Thoracic aorta (tissue), 2 donors: ENCODE measurements at regions not wholly inside any gene's neighbourhood (a gene's known extent, or its start where the extent isn't known, plus 50 kb on each side); places are given as distances from the start of the nearest gene placed in this dataset.

Experiments
- ATAC-seq: fragments of 150-250 bp; one replicate; pipeline ENCODE4 v1.8.0; 2017; ENCODE audit warnings: low read depth; ENCODE audit not compliant: insufficient number of reproducible peaks, low FRiP score
- DNase-seq: peaks from one replicate; pipeline ENCODE4 v3.0.0-alpha.2; 2020; ENCODE audit warnings: low spot score
- H3K27ac ChIP-seq, 2 donors: fragments of 200-600 bp; sonication (generic); 1 replicate in 1 of 2; 2 replicates in 1 of 2; pipeline ENCODE4 v1.5.1; 2016; ENCODE audit warnings: mild to moderate bottlenecking in 2 of 2, moderate library complexity in 2 of 2
- H3K27me3 ChIP-seq: fragments of 200-600 bp; sonication (generic); replicated peaks from 2 replicates; pipeline ENCODE4 v1.6.0; 2016; ENCODE audit warnings: mild to moderate bottlenecking; ENCODE audit not compliant: insufficient read depth
- H3K36me3 ChIP-seq: fragments of 200-600 bp; sonication (generic); one replicate; pipeline ENCODE4 v1.5.1; 2016
- H3K4me1 ChIP-seq, 2 donors: fragments of 200-600 bp; sonication (generic); 1 replicate in 1 of 2; 2 replicates in 1 of 2; pipeline versions ENCODE4 v1.5.1 to v1.6.0; 2016; ENCODE audit warnings: low read depth in 2 of 2, mild to moderate bottlenecking in 1 of 2; ENCODE audit not compliant: control insufficient read depth in 1 of 2
- H3K4me3 ChIP-seq: fragments of 200-600 bp; sonication (generic); 2 replicates; pipeline ENCODE4 v1.5.1; 2016; ENCODE audit warnings: mild to moderate bottlenecking
- H3K9me3 ChIP-seq: fragments of 200-600 bp; sonication (generic); 2 replicates; pipeline ENCODE4 v1.5.1; 2016
- TF ChIP-seq, protein P1 (sequence below): fragments of 200-600 bp; sonication (generic); IDR thresholded peaks from one replicate; pipeline ENCODE4 v1.5.1; 2019; ENCODE audit warnings: antibody characterized with exemption

DNA sequence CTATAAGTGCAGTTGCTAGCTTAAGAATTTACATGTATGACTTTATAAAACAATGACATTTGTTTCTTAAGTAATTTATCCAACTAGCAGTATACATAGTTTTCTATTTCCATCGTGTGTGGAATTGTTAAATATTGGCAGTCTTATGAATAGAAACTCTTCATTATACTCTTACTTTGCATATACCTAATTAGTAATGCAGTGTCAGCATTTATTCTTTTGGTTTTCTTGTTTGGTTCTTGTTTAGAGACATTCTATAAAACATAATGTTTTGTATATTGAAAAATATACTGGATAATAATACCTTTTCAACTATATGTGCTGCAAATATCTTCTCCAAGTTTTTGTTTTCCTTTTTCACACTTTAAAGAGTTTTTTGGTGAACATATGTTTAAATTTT is 760.2 kb downstream of the VGLL3 start:
- TF ChIP-seq, protein P1, sequence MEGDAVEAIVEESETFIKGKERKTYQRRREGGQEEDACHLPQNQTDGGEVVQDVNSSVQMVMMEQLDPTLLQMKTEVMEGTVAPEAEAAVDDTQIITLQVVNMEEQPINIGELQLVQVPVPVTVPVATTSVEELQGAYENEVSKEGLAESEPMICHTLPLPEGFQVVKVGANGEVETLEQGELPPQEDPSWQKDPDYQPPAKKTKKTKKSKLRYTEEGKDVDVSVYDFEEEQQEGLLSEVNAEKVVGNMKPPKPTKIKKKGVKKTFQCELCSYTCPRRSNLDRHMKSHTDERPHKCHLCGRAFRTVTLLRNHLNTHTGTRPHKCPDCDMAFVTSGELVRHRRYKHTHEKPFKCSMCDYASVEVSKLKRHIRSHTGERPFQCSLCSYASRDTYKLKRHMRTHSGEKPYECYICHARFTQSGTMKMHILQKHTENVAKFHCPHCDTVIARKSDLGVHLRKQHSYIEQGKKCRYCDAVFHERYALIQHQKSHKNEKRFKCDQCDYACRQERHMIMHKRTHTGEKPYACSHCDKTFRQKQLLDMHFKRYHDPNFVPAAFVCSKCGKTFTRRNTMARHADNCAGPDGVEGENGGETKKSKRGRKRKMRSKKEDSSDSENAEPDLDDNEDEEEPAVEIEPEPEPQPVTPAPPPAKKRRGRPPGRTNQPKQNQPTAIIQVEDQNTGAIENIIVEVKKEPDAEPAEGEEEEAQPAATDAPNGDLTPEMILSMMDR = no peak
- Histone ChIP-seq H3K27me3 (no peaks in the 10 kb centered on the region), H3K36me3 (no peaks in the 10 kb centered on the region), H3K27ac (no peak overlapping the region), H3K4me1 (no peaks in the 10 kb centered on the region), H3K9me3 (no peaks in the 10 kb centered on the region), H3K4me3 (no peak overlapping the region)
- no peak for ATAC-seq
- no peak for DNase-seq

DNA sequence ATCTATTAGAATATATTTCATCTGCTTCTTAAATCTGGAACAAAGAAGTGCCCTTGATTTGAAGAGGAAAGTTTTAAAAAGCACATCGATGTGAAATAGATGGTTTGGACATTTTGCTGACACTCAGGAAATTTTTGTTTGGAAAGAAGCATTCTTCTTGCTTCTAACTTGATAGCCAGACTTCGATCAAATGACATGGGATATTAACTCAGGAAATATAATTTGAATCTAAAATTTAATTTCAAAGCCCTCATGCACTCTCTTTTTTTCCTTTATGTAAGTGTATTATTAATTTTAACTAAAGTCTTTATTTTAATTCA is 761.2 kb downstream of the VGLL3 start:
- DNase-seq = no peak
- Histone ChIP-seq H3K27ac (no peak overlapping the region), H3K27me3 (no peaks in the 10 kb centered on the region), H3K9me3 (no peaks in the 10 kb centered on the region), H3K36me3 (no peaks in the 10 kb centered on the region), H3K4me3 (no peak overlapping the region), H3K4me1 (no peaks in the 10 kb centered on the region)
- TF ChIP-seq, protein P1 = no peak
- no peak for ATAC-seq

DNA sequence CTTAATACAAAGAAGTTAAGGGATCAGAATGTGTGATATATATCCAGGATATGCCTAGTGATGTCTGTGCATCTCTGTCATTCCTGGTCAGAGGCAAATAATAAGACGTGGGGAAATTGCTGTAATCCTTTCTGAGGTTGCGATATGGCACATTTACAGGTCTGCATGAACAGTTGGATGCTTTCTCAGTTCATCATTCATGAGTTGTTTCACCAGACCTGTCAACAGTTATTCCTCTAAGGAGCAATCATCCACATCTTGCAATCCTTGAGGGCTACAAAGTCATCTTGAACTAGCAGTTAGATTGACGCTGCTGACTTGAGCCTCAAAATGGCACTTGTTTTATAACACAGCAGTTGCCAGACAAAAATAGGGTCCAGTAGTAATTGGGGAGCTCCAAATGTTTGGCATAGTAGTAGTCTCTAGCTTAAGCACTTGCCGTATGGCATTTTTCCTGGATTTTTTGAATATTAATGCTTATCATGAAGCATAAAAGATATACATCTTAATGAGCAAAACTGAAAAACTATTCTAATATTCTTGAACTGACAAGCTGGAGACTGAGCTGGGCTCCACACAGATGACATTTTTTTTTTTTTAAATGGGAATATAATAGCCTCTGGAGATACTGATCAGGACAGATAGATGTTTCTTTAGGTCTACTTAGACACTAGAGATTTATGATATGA is 761.7 kb downstream of the VGLL3 start:
- ATAC-seq = no peak
- TF ChIP-seq, protein P1 = no peak
- Histone ChIP-seq H3K4me3 (no peak overlapping the region), H3K27me3 (no peaks in the 10 kb centered on the region), H3K27ac (no peak overlapping the region), H3K9me3 (no peaks in the 10 kb centered on the region), H3K36me3 (no peaks in the 10 kb centered on the region), H3K4me1 (no peaks in the 10 kb centered on the region)
- no peak for DNase-seq

DNA sequence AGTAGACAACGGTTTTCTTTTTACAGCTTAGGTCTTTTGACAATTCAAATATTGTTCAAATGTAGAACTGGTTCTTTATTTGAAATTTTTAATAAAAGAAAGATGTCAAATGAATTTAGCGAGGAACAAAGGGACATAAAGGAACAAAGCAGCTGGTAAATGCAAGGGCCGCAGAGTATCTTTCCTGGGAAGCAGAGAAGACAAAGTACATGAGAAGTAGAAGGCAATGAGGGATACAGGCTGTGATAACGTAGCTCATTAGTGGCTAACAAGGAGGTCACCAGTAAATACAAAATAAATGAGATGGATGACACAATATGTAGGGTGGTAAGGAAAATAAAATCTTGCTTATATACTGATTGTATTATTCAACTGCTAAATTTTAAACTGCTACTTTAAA is 762.8 kb downstream of the VGLL3 start:
- Histone ChIP-seq H3K27ac (no peak overlapping the region), H3K4me3 (no peak overlapping the region), H3K9me3 (no peaks in the 10 kb centered on the region), H3K27me3 (no peaks in the 10 kb centered on the region), H3K4me1 (no peaks in the 10 kb centered on the region), H3K36me3 (no peaks in the 10 kb centered on the region)
- DNase-seq (no peak), ATAC-seq (no peak)
- TF ChIP-seq, protein P1 = no peak

DNA sequence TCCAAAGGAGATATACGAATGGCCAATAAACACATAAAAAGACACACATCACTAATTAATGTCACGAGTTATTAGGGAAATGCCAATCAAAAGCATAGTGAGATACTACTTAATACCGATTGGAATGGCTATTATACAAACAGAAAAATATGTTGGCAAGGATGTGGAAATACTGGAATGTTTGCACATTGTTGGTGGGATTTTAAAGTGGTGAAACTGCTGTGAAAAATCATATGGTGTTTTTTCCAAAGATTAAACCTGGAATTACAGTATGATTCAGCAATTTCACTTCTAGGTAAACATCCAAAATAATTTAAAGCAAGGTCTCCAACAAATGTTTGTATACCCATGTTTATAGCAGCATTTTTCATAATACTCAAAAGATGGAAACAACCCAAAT is 765.5 kb downstream of the VGLL3 start:
- Histone ChIP-seq H3K4me1 (no peaks in the 10 kb centered on the region), H3K4me3 (no peak overlapping the region), H3K9me3 (no peaks in the 10 kb centered on the region), H3K27me3 (no peaks in the 10 kb centered on the region), H3K27ac (no peak overlapping the region), H3K36me3 (no peaks in the 10 kb centered on the region)
- TF ChIP-seq, protein P1 = no peak
- ATAC-seq (no peak), DNase-seq (no peak)
